ENCODE measurements at regions not wholly inside any gene's neighbourhood (a gene's known extent, or its start where the extent isn't known, plus 50 kb on each side); places are given as distances from the start of the nearest gene placed in this dataset.
"Not testable (repeated sequence)": the region's sequence is repeated elsewhere in the genome, so short reads cannot be mapped to it uniquely, and the experiment has no call there.

DNA sequence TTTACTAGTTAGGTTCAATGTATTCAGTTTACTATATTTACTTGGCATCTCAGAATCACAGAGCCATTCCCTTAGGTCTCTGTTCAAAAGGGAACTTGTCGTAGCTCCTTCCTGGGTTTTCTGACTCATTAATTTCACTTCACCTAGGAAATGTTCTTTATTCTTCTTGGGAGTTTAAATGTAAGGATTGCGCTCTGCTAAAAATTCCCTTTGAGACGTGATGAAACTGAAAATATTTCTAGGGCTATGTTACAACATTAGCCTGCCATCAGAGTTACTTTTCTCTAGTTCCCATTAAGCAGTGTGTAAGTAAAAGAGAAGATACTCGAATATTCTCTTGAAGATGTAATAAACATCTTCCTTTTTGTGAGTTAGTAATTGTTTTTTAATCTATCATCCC is 209.5 kb downstream of the CASP12 start:
- H3K36me3 Mint-ChIP-seq (ENCODE audit: low read depth): no peaks in the 10 kb centered on the region
- H3K9me3 Mint-ChIP-seq: peaks cover 23% of the 10 kb centered on the region; the same call in 1 of the 2 replicates
- no peaks in the 10 kb centered on the region for H3K27me3 Mint-ChIP-seq (ENCODE audit: insufficient read depth)
- no peaks in the 10 kb centered on the region; the same call in 1 of the 2 replicates for H3K4me1 Mint-ChIP-seq (ENCODE audit: low read depth)
- no peak overlapping the region for H3K4me3 Mint-ChIP-seq
- TF ChIP-seq, protein P1, sequence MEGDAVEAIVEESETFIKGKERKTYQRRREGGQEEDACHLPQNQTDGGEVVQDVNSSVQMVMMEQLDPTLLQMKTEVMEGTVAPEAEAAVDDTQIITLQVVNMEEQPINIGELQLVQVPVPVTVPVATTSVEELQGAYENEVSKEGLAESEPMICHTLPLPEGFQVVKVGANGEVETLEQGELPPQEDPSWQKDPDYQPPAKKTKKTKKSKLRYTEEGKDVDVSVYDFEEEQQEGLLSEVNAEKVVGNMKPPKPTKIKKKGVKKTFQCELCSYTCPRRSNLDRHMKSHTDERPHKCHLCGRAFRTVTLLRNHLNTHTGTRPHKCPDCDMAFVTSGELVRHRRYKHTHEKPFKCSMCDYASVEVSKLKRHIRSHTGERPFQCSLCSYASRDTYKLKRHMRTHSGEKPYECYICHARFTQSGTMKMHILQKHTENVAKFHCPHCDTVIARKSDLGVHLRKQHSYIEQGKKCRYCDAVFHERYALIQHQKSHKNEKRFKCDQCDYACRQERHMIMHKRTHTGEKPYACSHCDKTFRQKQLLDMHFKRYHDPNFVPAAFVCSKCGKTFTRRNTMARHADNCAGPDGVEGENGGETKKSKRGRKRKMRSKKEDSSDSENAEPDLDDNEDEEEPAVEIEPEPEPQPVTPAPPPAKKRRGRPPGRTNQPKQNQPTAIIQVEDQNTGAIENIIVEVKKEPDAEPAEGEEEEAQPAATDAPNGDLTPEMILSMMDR (IDR thresholded peaks at IDR 0.05): no peak
- no peak for DNase-seq
- no peak overlapping the region for H3K27ac Mint-ChIP-seq

GRCh38 chr11:104682206-104682605 is 216.1 kb downstream of the CASP12 start:
- no peak for DNase-seq
- TF ChIP-seq, protein P1 (IDR thresholded peaks at IDR 0.05): no peak
- no peaks in the 10 kb centered on the region; the same call in 1 of the 2 replicates for H3K27me3 Mint-ChIP-seq (ENCODE audit: insufficient read depth)
- H3K27ac Mint-ChIP-seq: no peak overlapping the region
- no peaks in the 10 kb centered on the region for H3K36me3 Mint-ChIP-seq (ENCODE audit: low read depth)
- H3K4me3 Mint-ChIP-seq: no peak overlapping the region
- no peaks in the 10 kb centered on the region for H3K4me1 Mint-ChIP-seq (ENCODE audit: low read depth)
- peaks cover 7% of the 10 kb centered on the region; the same call in 1 of the 2 replicates for H3K9me3 Mint-ChIP-seq

DNA sequence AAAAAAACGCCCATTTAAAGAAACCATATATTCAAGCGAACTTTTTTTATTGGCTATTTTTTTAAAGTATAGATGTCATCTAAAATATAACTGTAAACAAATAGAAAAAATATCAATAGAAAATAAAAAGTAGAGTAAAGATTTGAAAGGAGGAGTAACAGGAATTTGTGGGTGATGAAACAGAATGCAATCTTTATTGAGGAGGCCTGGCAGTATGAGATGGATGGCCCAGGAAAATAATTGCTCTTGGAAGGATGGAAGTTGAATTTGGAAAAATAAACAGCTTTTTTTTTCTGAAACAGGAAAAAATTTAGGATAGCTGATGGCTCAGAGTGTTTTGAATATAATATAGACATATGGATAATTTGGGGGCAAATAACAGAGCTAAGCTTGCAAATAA is 219.0 kb downstream of the CASP12 start:
- TF ChIP-seq, protein P1 (IDR thresholded peaks at IDR 0.05): no peak
- no peak for DNase-seq
- H3K27ac Mint-ChIP-seq: no peak overlapping the region
- H3K27me3 Mint-ChIP-seq (ENCODE audit: insufficient read depth): no peaks in the 10 kb centered on the region; the same call in 1 of the 2 replicates
- no peaks in the 10 kb centered on the region for H3K36me3 Mint-ChIP-seq (ENCODE audit: low read depth)
- H3K4me3 Mint-ChIP-seq: no peak overlapping the region
- H3K9me3 Mint-ChIP-seq: peaks cover 9% of the 10 kb centered on the region
- H3K4me1 Mint-ChIP-seq (ENCODE audit: low read depth): no peaks in the 10 kb centered on the region

DNA sequence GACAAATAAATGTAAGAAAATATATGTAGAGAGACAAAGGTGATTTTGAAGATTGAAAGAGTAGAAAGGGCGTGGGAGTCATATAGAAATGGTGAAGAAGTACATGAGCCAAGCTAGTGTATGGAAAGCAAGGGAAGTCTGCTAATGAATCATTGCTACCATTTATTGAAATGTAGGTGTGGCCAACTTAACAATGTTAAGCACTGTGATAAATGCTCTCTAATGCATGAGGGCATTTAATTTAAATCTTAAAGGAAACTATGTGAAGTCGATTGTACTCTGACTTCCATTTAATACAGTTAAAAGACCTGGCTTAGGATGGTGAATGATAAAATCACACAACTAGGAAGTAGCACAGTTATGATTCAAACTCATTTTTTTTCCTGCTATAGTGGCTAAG is 219.9 kb downstream of the CASP12 start:
- no peak for DNase-seq
- no peaks in the 10 kb centered on the region; the same call in 1 of the 2 replicates for H3K27me3 Mint-ChIP-seq (ENCODE audit: insufficient read depth)
- TF ChIP-seq, protein P1 (IDR thresholded peaks at IDR 0.05): no peak
- H3K36me3 Mint-ChIP-seq (ENCODE audit: low read depth): no peaks in the 10 kb centered on the region
- no peak overlapping the region for H3K27ac Mint-ChIP-seq
- H3K4me3 Mint-ChIP-seq: no peak overlapping the region
- H3K4me1 Mint-ChIP-seq (ENCODE audit: low read depth): no peaks in the 10 kb centered on the region
- peaks cover 15% of the 10 kb centered on the region for H3K9me3 Mint-ChIP-seq

DNA sequence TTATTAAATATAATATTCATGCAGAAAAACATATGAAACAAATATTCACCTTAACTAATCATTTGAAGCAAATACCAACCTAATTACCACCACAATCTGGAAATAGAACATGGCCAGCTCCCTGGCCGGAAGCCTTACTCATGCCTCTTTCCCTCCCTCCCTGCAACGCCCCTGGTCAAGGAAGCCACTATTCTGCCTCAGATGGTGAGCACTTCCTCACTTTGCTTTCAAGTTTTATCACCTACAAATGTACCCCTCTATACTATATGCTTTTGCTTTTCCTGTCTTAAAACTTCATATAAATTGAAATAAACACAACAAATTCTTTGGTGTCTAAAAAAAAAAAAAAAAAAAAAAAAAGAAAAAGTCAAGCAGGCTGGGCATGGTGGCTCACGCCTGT is 221.2 kb downstream of the CASP12 start:
- not testable (repeated sequence) for H3K4me3 Mint-ChIP-seq; H3K27me3 Mint-ChIP-seq (ENCODE audit: insufficient read depth); H3K27ac Mint-ChIP-seq; H3K36me3 Mint-ChIP-seq (ENCODE audit: low read depth); H3K4me1 Mint-ChIP-seq (ENCODE audit: low read depth); DNase-seq
- peaks cover 15% of the 10 kb centered on the region for H3K9me3 Mint-ChIP-seq

DNA sequence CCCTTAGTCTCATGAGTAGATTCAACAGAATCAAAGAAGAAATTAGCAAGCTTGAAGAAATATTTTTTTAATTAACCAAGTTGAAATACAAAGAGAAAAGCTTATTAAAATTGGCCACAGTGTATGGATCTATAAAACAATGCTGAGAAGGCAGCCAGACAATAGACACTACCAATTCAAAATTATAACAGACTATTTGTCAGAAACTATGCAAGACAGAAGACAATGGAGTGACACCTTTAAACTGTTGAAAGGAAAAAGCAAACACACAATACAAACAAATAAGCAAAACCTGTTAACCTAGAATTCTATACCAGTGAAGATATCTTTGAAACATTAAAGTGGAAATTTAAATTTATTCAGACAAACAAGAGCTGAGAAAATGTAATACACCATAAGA is 225.4 kb downstream of the CASP12 start:
- no peak overlapping the region for H3K4me3 Mint-ChIP-seq
- no peak overlapping the region for H3K27ac Mint-ChIP-seq
- no peaks in the 10 kb centered on the region for H3K27me3 Mint-ChIP-seq (ENCODE audit: insufficient read depth)
- H3K36me3 Mint-ChIP-seq (ENCODE audit: low read depth): no peaks in the 10 kb centered on the region
- TF ChIP-seq, protein P1 (IDR thresholded peaks at IDR 0.05): no peak
- H3K4me1 Mint-ChIP-seq (ENCODE audit: low read depth): peaks cover 11% of the 10 kb centered on the region; the same call in 1 of the 2 replicates
- H3K9me3 Mint-ChIP-seq: peaks cover 15% of the 10 kb centered on the region
- DNase-seq: no peak
